IPS-NIHi7 (cell line): ENCODE measurements at regions not wholly inside any gene's neighbourhood (a gene's known extent, or its start where the extent isn't known, plus 50 kb on each side); places are given as distances from the start of the nearest gene placed in this dataset.

ENCODE experiments used
- DNase-seq: peaks from one replicate; pipeline ENCODE4 v3.0.0; 2012; ENCODE audit warnings: mixed read lengths; ENCODE audit errors: extremely low spot score

DNA sequence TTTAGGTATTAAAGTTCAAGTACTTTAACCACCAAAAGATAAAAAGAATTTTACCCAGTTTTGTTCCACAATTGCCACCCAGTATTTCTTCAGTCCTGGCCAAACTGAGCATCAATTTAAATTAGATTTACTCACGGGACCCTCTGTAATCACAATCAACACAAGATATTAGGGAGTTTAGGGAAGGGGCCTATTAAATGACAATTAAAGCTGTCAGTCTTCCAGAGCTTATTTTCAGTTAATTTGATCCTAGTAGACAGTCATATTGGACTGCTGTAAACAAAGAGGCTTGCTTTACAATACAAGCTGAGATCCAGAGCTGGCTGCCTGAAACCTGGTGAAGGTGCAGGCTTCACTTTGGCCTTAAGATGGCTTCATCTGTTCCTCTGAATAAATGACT, 321.2 kb upstream of the NBEA start:
- DNase-seq = no peak

DNA sequence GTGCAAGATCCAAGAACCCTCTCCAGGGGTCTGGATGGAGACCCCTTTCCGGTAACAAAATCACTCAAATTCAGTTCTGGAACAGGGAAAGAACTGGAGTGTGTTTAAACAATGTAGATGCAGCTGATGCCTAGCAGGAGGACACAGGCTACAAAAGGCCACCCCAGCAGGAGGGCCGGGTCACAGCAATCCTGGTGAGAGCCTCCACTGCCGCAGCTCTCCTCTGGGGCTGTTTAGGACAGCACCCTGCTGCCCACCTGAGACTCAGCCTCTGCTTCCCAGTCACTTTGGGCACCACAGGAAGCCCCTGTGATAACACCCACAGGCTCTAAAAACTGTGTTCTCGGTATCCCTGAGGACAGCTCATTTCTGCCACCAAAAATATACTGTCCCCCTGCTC, 318.7 kb upstream of the NBEA start:
- DNase-seq = no peak

- peak; percentile 43 for DNase-seq
Observed at GRCh38 chr13:34627509-34628208, 314.4 kb upstream of the NBEA start.

DNA sequence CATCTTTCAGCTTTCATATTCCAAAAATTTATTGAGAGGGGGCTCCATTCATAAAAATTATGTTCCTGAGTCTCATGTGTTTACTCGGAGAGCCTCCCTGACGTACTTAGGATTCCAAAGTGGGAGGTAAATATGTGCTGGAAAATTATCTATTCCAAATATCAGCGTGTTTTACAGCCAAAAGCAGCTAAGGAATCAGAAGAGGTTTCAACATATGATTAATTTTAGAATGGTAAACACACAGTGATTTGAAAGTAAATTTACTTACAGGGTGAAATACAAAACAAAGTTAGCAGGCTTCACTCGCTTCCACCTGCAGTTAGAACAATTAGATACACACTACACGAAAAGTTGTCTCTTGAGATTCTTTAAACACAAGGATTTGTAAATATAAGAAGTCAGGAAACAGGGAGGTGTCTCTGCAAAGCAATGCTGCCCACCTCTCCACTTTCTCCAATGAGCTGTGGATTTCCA, 313.8 kb upstream of the NBEA start:
- DNase-seq = no peak

- no peak for DNase-seq
Observed at GRCh38 chr13:34634448-34634847, 307.6 kb upstream of the NBEA start.

DNA sequence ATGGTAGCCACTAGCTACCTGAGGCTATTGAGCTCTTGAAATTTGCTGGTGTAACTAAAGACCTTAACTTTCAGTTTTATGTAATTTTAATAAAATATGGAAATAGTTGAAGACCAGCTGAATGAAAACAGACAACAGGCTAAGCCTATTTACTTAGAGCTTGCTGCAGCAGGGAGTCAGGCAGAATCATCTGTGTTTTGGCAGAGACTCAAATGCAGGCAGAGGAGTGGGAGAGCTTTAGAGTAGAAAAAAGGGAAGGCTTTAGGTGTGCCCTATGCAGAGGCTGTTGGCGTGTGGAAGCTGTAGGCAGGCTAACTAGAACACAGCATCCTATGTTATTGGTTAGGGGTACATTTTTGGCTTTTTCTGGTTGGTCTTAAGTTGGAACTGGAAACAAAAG, 304.9 kb upstream of the NBEA start:
- DNase-seq = no peak

GRCh38 chr13:34637636-34638035, 304.4 kb upstream of the NBEA start:
- DNase-seq = no peak

DNA sequence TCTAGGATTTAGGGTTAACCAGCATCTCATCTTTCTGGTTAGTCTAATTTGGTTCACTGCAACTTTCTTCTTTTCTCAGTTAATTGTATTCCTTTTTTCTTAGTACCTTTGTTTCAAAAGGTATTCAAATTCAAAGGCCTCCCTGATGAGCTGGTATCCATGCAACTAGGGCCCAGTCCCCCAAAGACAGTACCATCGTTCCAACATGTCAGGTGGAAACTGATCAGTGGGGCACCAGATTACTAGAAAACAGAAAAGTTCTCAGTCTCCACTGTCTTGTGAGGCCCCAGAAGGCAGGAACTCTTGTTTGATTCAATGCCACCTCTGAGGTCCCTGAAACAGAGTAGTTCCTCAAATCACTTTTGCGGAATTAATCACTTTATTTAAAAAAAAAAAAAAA, 303.2 kb upstream of the NBEA start:
- DNase-seq = no peak

DNA sequence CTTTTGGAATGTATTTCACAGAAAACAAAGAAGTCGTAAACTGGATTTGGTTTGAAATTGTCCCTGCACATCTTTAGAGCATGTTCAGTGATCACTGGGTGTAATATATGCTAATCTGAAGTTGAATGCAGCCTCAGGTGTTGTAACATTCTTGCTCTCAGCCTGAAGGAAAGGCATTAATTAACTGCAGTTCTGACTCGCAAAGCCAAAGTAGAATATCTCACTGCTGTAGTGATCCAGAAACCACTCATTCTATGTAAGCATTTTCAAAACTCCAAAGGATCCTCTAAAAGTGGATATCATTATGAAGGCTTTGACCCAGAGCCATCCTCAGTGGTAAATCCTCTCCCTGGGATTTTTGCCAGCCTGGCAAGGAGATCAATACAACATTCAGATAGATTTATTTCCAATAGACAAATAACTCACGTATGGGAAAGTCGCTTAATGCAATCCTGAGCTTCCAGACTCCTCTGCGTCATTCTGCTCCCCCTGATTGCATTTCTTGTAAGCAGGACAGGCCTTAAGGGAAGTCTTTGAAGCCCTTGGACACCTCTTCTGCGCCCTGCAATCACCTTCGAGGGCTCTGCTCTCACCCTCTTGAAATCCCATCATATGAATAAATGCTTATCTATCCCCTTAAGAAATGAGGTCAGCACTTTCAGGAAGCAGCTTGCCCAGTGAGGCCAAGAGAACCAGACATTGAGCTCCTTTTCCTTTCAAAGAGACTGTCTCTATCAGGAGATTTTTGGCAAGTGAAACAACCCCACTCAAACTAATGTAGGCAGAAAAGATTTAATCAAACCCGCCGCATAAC, 301.7 kb upstream of the NBEA start:
- DNase-seq = no peak

GRCh38 chr13:34640993-34641330, 301.1 kb upstream of the NBEA start:
- no peak for DNase-seq

GRCh38 chr13:34647379-34648150, 294.5 kb upstream of the NBEA start:
- DNase-seq = no peak

DNA sequence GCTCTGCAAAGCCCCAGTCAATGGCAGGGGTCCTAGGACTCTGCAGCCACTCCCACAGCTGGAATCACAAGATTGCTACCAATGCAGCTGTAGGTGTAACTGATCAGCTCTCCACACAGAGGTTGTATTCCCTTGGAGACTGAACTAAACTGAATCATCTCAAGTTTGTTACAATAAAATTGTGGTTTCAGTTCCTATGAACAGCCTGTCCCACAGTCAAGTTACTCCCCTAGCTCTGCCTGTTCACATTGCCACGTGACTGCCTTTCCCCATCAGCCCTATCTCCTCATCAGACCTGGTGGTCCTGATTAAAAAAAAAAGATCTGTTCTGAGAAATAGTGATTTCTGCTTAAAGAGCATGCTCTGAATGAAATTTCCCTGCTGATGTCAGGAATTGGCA, 287.9 kb upstream of the NBEA start:
- DNase-seq = peak; percentile 20

DNA sequence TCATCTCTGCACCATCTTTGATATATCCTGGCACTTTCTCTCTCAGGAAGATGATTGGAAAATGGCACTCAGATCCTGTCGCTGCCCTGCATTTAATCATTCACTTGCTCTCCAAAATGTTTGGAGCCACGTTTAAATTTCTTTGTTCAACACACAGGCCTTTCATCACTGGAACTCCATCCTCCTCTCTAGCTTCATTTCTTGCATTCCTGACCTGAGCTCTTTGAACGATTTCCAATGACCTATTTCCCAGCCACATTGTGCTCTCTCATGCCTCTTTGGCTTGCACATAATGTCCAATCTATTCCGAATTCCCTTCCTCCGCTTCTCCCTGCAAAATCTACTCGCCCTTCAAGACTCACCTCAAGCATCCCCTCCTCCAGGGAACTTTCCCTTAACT, 287.4 kb upstream of the NBEA start:
- DNase-seq = no peak

GRCh38 chr13:34655554-34655953, 286.5 kb upstream of the NBEA start:
- DNase-seq = no peak

DNA sequence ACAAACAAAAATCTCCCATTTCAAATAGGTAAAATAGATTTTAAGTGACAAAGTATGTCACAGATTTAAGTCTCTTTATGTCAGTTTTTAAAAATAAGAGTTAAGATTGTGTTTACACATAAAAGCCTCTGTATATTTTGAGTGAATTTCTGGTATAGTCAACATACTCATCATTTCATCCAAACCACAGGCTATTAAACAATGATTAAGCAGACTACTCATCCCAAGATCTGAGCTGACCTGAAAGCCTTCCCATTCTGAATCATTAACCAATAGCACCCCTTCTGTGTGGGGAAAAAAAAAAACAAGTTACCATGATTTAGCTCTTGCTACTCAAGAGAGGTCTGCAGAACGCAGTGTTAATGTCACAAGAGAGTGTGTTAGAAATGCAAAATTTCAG, 284.4 kb upstream of the NBEA start:
- DNase-seq = no peak

DNA sequence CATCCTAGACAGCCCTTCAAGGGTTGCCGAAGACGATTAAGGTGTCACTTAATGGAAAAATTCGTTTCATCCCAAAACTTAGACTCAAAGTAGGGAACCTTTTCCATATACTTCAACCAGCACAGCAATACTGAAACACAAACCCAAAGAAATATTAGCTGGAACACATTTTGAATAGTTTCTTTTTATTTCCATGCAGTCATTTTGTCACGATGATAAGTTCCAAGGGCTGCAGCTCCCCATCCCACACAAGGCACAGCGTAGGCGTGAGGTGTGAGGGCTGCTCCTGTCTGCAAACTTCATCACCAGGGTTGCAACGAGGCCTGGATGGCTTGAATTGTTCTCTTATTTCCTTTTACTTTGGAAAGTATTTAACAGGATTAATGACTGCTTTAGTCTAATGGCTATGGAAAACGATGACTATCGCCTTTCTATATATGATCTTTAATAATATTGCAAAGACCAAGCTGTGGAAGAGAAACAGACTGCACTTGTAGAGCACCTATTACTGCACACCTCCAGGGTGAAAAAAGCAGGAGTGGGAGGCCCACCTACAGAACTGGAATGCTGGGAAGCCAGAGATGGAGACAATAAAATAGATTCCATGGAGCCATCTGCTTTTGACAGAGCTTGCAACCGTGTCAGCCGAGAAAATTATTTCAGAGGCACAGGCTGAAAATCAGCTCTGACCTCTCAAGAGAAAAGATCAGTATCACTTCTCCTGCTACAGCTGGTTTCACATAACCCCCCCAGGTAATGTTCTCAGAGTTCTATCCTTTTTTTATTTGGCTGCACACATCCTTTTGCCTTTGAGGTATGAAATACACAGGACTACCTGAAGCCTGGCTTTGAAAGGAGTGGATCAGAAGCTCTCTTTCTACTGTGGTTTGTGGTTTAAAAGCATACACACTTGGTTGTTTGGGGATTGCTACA, 274.5 kb upstream of the NBEA start:
- DNase-seq = no peak

DNA sequence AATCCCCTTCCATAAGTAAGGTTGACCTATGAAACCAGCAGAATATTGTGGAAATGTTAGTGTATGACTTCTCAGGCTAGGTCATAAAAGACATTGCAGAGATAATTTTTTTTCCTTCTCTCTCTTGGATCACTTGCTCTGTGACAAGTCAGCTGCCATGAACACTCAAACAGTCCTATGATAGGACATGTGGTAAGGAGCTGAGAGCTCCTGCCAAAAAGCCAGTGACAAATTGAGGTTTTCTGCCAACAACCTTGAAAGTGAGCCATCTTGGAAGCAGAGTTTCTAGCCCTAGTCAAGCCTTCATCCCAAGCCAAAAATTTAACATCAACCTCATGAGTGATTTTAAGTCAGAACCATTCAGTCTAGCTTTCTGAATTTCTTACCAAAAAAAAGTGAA, 270.9 kb upstream of the NBEA start:
- DNase-seq = no peak

DNA sequence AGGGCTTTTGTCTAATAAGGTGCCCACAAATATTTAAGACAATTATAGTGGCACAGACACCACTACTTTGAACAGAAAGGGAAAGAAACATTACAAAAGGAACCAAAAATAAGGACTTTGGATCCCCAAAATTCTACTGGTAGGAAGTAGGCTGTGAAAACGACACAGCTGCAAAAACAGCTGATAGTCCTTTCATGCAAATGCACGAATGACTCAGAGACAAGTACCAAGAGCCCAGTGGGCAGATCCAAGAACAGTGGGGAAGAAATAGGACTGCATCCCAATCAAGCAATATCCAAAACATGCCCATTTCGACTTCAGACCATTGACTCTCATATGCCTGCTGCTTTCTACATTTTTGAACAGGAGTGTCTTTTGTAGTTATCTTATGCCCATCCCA, 269.4 kb upstream of the NBEA start:
- DNase-seq = peak; percentile 21

GRCh38 chr13:34675626-34676025, 266.4 kb upstream of the NBEA start:
- no peak for DNase-seq

- no peak for DNase-seq
Observed at GRCh38 chr13:34678154-34678553, 263.9 kb upstream of the NBEA start.

- no peak for DNase-seq
Observed at GRCh38 chr13:34681405-34681955, 260.6 kb upstream of the NBEA start.
